PC-3 (cell line): ENCODE measurements at regions not wholly inside any gene's neighbourhood (a gene's known extent, or its start where the extent isn't known, plus 50 kb on each side); places are given as distances from the start of the nearest gene placed in this dataset.
A peak's percentile ranks its signal among the peaks of the same experiment; 100 is the strongest.

Experiments
- CTCF ChIP-seq: fragments of 300-600 bp; sonication (generic); conservative IDR thresholded peaks from 2 replicates; pipeline ENCODE4 v1.5.1; 2017; ENCODE audit warnings: antibody characterized with exemption, low read depth, mild to moderate bottlenecking, low read length
- EZH2 ChIP-seq: fragments of 300-600 bp; sonication (generic); IDR thresholded peaks from one replicate; pipeline ENCODE4 v1.6.1; 2017; ENCODE audit warnings: antibody characterized with exemption, mild to moderate bottlenecking, low read length; ENCODE audit not compliant: unreplicated experiment
- EZH2phosphoT487 ChIP-seq: fragments of 300-600 bp; sonication (generic); IDR thresholded peaks from 2 replicates; pipeline ENCODE4 v1.6.1; 2018; ENCODE audit warnings: mild to moderate bottlenecking, antibody characterized with exemption, low read length, borderline replicate concordance

- TF ChIP-seq CTCF = peak; percentile 84
- no peak for TF ChIP-seq EZH2
- TF ChIP-seq EZH2phosphoT487 = no peak
These were observed 50.5 kb upstream of the COBL start for GRCh38 chr7:51366930-51367613.
